ENCODE measurements at regions not wholly inside any gene's neighbourhood (a gene's known extent, or its start where the extent isn't known, plus 50 kb on each side); places are given as distances from the start of the nearest gene placed in this dataset.
A peak's percentile ranks its signal among the peaks of the same experiment; 100 is the strongest.

GRCh38 chr14:26729851-26730250, 132.0 kb upstream of the NOVA1 start:
- peak overlapping the region; percentile 31 for H3K9ac ChIP-seq (ENCODE audit: low read length)
- H3K4me2 ChIP-seq (ENCODE audit: low read length), result peak overlapping the region; percentile 59
- no peaks in the 10 kb centered on the region for H3K4me1 ChIP-seq (ENCODE audit: insufficient read depth, low read length)
- no peak for TF ChIP-seq CTCF (IDR thresholded peaks at IDR 0.05; ENCODE audit: insufficient read depth, low read depth, low read length)
- TF ChIP-seq EZH2 (IDR thresholded peaks at IDR 0.05; ENCODE audit: insufficient read depth, low read length), result no peak
- no peaks in the 10 kb centered on the region for H3K27me3 ChIP-seq (ENCODE audit: insufficient read depth, low read length)
- Mint-ChIP-seq H3K9me3 (ENCODE audit: unreplicated experiment) (no peaks in the 10 kb centered on the region), H3K4me1 (ENCODE audit: low read depth, unreplicated experiment) (peaks cover 4% of the 10 kb centered on the region), H3K36me3 (ENCODE audit: low read depth, unreplicated experiment) (no peaks in the 10 kb centered on the region), H3K27ac (ENCODE audit: unreplicated experiment) (peak overlapping the region; percentile 1), H3K27me3 (ENCODE audit: low read depth, unreplicated experiment) (no peaks in the 10 kb centered on the region), H3K4me3 (ENCODE audit: unreplicated experiment) (no peak overlapping the region)
- peak overlapping the region; percentile 11 for H2AFZ ChIP-seq (ENCODE audit: low read depth, low read length)
- no peaks in the 10 kb centered on the region for H3K79me2 ChIP-seq (ENCODE audit: insufficient read depth, low read length)
- DNase-seq (ENCODE audit: low read depth) (peak; percentile 72), FAIRE-seq (no peak)
- no peaks in the 10 kb centered on the region for H3K36me3 ChIP-seq (ENCODE audit: insufficient read depth, low read length)
- no peaks in the 10 kb centered on the region for H3K9me3 ChIP-seq (ENCODE audit: insufficient read depth, low read depth, low read length)
- H4K20me1 ChIP-seq (ENCODE audit: insufficient read depth, low read length), result no peaks in the 10 kb centered on the region
- H3K4me3 ChIP-seq (ENCODE audit: insufficient read depth, low read depth, low read length), result no peak overlapping the region
- no peak overlapping the region for H3K27ac ChIP-seq (ENCODE audit: low read depth, low read length)

GRCh38 chr14:26730929-26731618, 133.2 kb upstream of the NOVA1 start:
- Histone ChIP-seq H2AFZ (ENCODE audit: low read depth, low read length) (no peak overlapping the region), H3K4me3 (ENCODE audit: insufficient read depth, low read depth, low read length) (no peak overlapping the region), H3K9ac (ENCODE audit: low read length) (no peak overlapping the region), H4K20me1 (ENCODE audit: insufficient read depth, low read length) (no peaks in the 10 kb centered on the region), H3K27ac (ENCODE audit: low read depth, low read length) (no peak overlapping the region), H3K27me3 (ENCODE audit: insufficient read depth, low read length) (no peaks in the 10 kb centered on the region), H3K36me3 (ENCODE audit: insufficient read depth, low read length) (no peaks in the 10 kb centered on the region), H3K9me3 (ENCODE audit: insufficient read depth, low read depth, low read length) (no peaks in the 10 kb centered on the region), H3K4me2 (ENCODE audit: low read length) (no peak overlapping the region), H3K79me2 (ENCODE audit: insufficient read depth, low read length) (no peaks in the 10 kb centered on the region), H3K4me1 (ENCODE audit: insufficient read depth, low read length) (no peaks in the 10 kb centered on the region)
- Mint-ChIP-seq H3K27me3 (ENCODE audit: low read depth, unreplicated experiment) (no peaks in the 10 kb centered on the region), H3K9me3 (ENCODE audit: unreplicated experiment) (no peaks in the 10 kb centered on the region), H3K27ac (ENCODE audit: unreplicated experiment) (no peak overlapping the region), H3K4me3 (ENCODE audit: unreplicated experiment) (no peak overlapping the region), H3K36me3 (ENCODE audit: low read depth, unreplicated experiment) (no peaks in the 10 kb centered on the region), H3K4me1 (ENCODE audit: low read depth, unreplicated experiment) (peaks cover 4% of the 10 kb centered on the region)
- FAIRE-seq (no peak), DNase-seq (ENCODE audit: low read depth) (no peak)
- TF ChIP-seq EZH2 (IDR thresholded peaks at IDR 0.05; ENCODE audit: insufficient read depth, low read length) (no peak), CTCF (IDR thresholded peaks at IDR 0.05; ENCODE audit: insufficient read depth, low read depth, low read length) (peak; percentile 22)

- H3K4me3 ChIP-seq (ENCODE audit: insufficient read depth, low read depth, low read length), result no peak overlapping the region
- FAIRE-seq, result no peak
- H3K4me1 ChIP-seq (ENCODE audit: insufficient read depth, low read length), result no peaks in the 10 kb centered on the region
- H3K9me3 ChIP-seq (ENCODE audit: insufficient read depth, low read depth, low read length), result no peaks in the 10 kb centered on the region
- H2AFZ ChIP-seq (ENCODE audit: low read depth, low read length), result no peak overlapping the region
- H3K9me3 Mint-ChIP-seq (ENCODE audit: unreplicated experiment), result no peaks in the 10 kb centered on the region
- no peaks in the 10 kb centered on the region for H3K79me2 ChIP-seq (ENCODE audit: insufficient read depth, low read length)
- no peak for TF ChIP-seq EZH2 (IDR thresholded peaks at IDR 0.05; ENCODE audit: insufficient read depth, low read length)
- no peak for TF ChIP-seq CTCF (IDR thresholded peaks at IDR 0.05; ENCODE audit: insufficient read depth, low read depth, low read length)
- no peaks in the 10 kb centered on the region for H4K20me1 ChIP-seq (ENCODE audit: insufficient read depth, low read length)
- H3K36me3 ChIP-seq (ENCODE audit: insufficient read depth, low read length), result no peaks in the 10 kb centered on the region
- no peaks in the 10 kb centered on the region for H3K36me3 Mint-ChIP-seq (ENCODE audit: low read depth, unreplicated experiment)
- DNase-seq (ENCODE audit: low read depth), result no peak
- no peak overlapping the region for H3K27ac ChIP-seq (ENCODE audit: low read depth, low read length)
- no peak overlapping the region for H3K4me3 Mint-ChIP-seq (ENCODE audit: unreplicated experiment)
- H3K9ac ChIP-seq (ENCODE audit: low read length), result no peak overlapping the region
- no peaks in the 10 kb centered on the region for H3K27me3 ChIP-seq (ENCODE audit: insufficient read depth, low read length)
- H3K27ac Mint-ChIP-seq (ENCODE audit: unreplicated experiment), result no peak overlapping the region
- H3K27me3 Mint-ChIP-seq (ENCODE audit: low read depth, unreplicated experiment), result no peaks in the 10 kb centered on the region
- H3K4me1 Mint-ChIP-seq (ENCODE audit: low read depth, unreplicated experiment), result no peaks in the 10 kb centered on the region
- H3K4me2 ChIP-seq (ENCODE audit: low read length), result no peak overlapping the region
These were observed 138.0 kb upstream of the NOVA1 start for GRCh38 chr14:26735811-26736210.
